Activated CD8-positive, alpha-beta memory T cell treated with anti-CD3 and anti-CD28 coated beads, Interleukin-2, amount 50 U/mL, for 1 hour (primary cell): ENCODE measurements at regions not wholly inside any gene's neighbourhood (a gene's known extent, or its start where the extent isn't known, plus 50 kb on each side); places are given as distances from the start of the nearest gene placed in this dataset.
"Not testable (repeated sequence)": the region's sequence is repeated elsewhere in the genome, so short reads cannot be mapped to it uniquely, and the experiment has no call there.

Experiments
- DNase-seq: peaks from one replicate; pipeline ENCODE4 v3.0.0-alpha.2; 2020; ENCODE audit errors: extremely low read depth

GRCh38 chr19:28569132-28570131, 643.5 kb downstream of the UQCRFS1 start:
- no peak for DNase-seq

GRCh38 chr19:28567834-28568233, 645.1 kb downstream of the UQCRFS1 start:
- no peak for DNase-seq

- no peak for DNase-seq
Measured at GRCh38 chr19:28563964-28564921, 648.7 kb downstream of the UQCRFS1 start.

GRCh38 chr19:28560786-28561185, 652.2 kb downstream of the UQCRFS1 start:
- DNase-seq, result no peak

GRCh38 chr19:28558783-28559182, 654.2 kb downstream of the UQCRFS1 start:
- DNase-seq, result no peak

- DNase-seq, result no peak
Measured at GRCh38 chr19:28556371-28556770, 656.6 kb downstream of the UQCRFS1 start.

- no peak for DNase-seq
Measured at GRCh38 chr19:28555317-28555716, 657.6 kb downstream of the UQCRFS1 start.

- no peak for DNase-seq
Measured at GRCh38 chr19:28554321-28555091, 658.4 kb downstream of the UQCRFS1 start.

- no peak for DNase-seq
Measured at GRCh38 chr19:28553764-28554163, 659.2 kb downstream of the UQCRFS1 start.

- no peak for DNase-seq
Measured at GRCh38 chr19:28553005-28553404, 659.9 kb downstream of the UQCRFS1 start.

- DNase-seq, result no peak
Measured at GRCh38 chr19:28549680-28550277, 663.2 kb downstream of the UQCRFS1 start.

- DNase-seq, result no peak
Measured at GRCh38 chr19:28546148-28546685, 666.7 kb downstream of the UQCRFS1 start.

GRCh38 chr19:28545397-28545796, 667.6 kb downstream of the UQCRFS1 start:
- not testable (repeated sequence) for DNase-seq

- no peak for DNase-seq
Measured at GRCh38 chr19:28544451-28545261, 668.3 kb downstream of the UQCRFS1 start.

GRCh38 chr19:28543244-28543776, 669.6 kb downstream of the UQCRFS1 start:
- no peak for DNase-seq

- DNase-seq, result no peak
Measured at GRCh38 chr19:28542394-28543243, 670.3 kb downstream of the UQCRFS1 start.

GRCh38 chr19:28541602-28542393, 671.2 kb downstream of the UQCRFS1 start:
- no peak for DNase-seq

GRCh38 chr19:28541029-28541428, 671.9 kb downstream of the UQCRFS1 start:
- no peak for DNase-seq
